ENCODE measurements at regions not wholly inside any gene's neighbourhood (a gene's known extent, or its start where the extent isn't known, plus 50 kb on each side); places are given as distances from the start of the nearest gene placed in this dataset.

DNA sequence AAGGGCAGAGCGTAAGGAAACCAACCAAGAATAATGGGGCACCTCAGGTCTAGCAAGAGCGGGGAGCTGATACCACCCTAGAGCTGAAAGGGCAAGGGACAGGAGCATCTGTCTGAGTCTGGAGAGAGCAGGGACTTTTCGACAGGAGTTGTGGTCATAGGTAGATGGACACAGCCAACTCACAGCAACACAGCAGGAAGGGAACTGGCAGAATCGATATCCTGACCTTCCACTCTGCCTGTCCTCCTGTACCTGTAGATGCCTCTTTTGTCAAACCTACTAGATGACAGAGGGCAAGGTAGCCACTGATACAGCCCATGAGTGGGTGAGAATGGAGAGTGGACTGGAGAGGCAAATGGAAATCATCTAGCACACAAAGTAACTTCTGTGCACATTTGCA is 247.2 kb upstream of the EGLN3 start (continued):
- TF ChIP-seq, protein P1, sequence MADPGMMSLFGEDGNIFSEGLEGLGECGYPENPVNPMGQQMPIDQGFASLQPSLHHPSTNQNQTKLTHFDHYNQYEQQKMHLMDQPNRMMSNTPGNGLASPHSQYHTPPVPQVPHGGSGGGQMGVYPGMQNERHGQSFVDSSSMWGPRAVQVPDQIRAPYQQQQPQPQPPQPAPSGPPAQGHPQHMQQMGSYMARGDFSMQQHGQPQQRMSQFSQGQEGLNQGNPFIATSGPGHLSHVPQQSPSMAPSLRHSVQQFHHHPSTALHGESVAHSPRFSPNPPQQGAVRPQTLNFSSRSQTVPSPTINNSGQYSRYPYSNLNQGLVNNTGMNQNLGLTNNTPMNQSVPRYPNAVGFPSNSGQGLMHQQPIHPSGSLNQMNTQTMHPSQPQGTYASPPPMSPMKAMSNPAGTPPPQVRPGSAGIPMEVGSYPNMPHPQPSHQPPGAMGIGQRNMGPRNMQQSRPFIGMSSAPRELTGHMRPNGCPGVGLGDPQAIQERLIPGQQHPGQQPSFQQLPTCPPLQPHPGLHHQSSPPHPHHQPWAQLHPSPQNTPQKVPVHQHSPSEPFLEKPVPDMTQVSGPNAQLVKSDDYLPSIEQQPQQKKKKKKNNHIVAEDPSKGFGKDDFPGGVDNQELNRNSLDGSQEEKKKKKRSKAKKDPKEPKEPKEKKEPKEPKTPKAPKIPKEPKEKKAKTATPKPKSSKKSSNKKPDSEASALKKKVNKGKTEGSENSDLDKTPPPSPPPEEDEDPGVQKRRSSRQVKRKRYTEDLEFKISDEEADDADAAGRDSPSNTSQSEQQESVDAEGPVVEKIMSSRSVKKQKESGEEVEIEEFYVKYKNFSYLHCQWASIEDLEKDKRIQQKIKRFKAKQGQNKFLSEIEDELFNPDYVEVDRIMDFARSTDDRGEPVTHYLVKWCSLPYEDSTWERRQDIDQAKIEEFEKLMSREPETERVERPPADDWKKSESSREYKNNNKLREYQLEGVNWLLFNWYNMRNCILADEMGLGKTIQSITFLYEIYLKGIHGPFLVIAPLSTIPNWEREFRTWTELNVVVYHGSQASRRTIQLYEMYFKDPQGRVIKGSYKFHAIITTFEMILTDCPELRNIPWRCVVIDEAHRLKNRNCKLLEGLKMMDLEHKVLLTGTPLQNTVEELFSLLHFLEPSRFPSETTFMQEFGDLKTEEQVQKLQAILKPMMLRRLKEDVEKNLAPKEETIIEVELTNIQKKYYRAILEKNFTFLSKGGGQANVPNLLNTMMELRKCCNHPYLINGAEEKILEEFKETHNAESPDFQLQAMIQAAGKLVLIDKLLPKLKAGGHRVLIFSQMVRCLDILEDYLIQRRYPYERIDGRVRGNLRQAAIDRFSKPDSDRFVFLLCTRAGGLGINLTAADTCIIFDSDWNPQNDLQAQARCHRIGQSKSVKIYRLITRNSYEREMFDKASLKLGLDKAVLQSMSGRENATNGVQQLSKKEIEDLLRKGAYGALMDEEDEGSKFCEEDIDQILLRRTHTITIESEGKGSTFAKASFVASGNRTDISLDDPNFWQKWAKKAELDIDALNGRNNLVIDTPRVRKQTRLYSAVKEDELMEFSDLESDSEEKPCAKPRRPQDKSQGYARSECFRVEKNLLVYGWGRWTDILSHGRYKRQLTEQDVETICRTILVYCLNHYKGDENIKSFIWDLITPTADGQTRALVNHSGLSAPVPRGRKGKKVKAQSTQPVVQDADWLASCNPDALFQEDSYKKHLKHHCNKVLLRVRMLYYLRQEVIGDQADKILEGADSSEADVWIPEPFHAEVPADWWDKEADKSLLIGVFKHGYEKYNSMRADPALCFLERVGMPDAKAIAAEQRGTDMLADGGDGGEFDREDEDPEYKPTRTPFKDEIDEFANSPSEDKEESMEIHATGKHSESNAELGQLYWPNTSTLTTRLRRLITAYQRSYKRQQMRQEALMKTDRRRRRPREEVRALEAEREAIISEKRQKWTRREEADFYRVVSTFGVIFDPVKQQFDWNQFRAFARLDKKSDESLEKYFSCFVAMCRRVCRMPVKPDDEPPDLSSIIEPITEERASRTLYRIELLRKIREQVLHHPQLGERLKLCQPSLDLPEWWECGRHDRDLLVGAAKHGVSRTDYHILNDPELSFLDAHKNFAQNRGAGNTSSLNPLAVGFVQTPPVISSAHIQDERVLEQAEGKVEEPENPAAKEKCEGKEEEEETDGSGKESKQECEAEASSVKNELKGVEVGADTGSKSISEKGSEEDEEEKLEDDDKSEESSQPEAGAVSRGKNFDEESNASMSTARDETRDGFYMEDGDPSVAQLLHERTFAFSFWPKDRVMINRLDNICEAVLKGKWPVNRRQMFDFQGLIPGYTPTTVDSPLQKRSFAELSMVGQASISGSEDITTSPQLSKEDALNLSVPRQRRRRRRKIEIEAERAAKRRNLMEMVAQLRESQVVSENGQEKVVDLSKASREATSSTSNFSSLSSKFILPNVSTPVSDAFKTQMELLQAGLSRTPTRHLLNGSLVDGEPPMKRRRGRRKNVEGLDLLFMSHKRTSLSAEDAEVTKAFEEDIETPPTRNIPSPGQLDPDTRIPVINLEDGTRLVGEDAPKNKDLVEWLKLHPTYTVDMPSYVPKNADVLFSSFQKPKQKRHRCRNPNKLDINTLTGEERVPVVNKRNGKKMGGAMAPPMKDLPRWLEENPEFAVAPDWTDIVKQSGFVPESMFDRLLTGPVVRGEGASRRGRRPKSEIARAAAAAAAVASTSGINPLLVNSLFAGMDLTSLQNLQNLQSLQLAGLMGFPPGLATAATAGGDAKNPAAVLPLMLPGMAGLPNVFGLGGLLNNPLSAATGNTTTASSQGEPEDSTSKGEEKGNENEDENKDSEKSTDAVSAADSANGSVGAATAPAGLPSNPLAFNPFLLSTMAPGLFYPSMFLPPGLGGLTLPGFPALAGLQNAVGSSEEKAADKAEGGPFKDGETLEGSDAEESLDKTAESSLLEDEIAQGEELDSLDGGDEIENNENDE (IDR thresholded peaks at IDR 0.05; ENCODE audit: low read depth, low read length), result no peak
- TF ChIP-seq CBFA2T3 (IDR thresholded peaks at IDR 0.05) (no peak), BRCA1 (IDR thresholded peaks at IDR 0.05) (no peak), BRCA1 (CRISPR knock-in tag; IDR thresholded peaks at IDR 0.05) (no peak)
- TF ChIP-seq, protein P2, sequence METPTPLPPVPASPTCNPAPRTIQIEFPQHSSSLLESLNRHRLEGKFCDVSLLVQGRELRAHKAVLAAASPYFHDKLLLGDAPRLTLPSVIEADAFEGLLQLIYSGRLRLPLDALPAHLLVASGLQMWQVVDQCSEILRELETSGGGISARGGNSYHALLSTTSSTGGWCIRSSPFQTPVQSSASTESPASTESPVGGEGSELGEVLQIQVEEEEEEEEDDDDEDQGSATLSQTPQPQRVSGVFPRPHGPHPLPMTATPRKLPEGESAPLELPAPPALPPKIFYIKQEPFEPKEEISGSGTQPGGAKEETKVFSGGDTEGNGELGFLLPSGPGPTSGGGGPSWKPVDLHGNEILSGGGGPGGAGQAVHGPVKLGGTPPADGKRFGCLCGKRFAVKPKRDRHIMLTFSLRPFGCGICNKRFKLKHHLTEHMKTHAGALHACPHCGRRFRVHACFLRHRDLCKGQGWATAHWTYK (CRISPR knock-in tag; IDR thresholded peaks at IDR 0.05), result no peak
- TF ChIP-seq, protein P3, sequence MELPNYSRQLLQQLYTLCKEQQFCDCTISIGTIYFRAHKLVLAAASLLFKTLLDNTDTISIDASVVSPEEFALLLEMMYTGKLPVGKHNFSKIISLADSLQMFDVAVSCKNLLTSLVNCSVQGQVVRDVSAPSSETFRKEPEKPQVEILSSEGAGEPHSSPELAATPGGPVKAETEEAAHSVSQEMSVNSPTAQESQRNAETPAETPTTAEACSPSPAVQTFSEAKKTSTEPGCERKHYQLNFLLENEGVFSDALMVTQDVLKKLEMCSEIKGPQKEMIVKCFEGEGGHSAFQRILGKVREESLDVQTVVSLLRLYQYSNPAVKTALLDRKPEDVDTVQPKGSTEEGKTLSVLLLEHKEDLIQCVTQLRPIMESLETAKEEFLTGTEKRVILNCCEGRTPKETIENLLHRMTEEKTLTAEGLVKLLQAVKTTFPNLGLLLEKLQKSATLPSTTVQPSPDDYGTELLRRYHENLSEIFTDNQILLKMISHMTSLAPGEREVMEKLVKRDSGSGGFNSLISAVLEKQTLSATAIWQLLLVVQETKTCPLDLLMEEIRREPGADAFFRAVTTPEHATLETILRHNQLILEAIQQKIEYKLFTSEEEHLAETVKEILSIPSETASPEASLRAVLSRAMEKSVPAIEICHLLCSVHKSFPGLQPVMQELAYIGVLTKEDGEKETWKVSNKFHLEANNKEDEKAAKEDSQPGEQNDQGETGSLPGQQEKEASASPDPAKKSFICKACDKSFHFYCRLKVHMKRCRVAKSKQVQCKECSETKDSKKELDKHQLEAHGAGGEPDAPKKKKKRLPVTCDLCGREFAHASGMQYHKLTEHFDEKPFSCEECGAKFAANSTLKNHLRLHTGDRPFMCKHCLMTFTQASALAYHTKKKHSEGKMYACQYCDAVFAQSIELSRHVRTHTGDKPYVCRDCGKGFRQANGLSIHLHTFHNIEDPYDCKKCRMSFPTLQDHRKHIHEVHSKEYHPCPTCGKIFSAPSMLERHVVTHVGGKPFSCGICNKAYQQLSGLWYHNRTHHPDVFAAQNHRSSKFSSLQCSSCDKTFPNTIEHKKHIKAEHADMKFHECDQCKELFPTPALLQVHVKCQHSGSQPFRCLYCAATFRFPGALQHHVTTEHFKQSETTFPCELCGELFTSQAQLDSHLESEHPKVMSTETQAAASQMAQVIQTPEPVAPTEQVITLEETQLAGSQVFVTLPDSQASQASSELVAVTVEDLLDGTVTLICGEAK (IDR thresholded peaks at IDR 0.05), result no peak
- TF ChIP-seq, protein P3 (CRISPR knock-in tag; IDR thresholded peaks at IDR 0.05), result no peak

Data from K562 (cell line).